C1 segment of cervical spinal cord (tissue), 14 donors: ENCODE measurements at regions not wholly inside any gene's neighbourhood (a gene's known extent, or its start where the extent isn't known, plus 50 kb on each side); places are given as distances from the start of the nearest gene placed in this dataset.

Source experiments
- DNase-seq, 14 donors: peaks; one replicate each; lab custom pipeline; 2025; lab: John Stamatoyannopoulos, UW

- DNase-seq, result no peak
Observed at GRCh38 chr4:4961936-4962335, 57.3 kb downstream of the CYTL1 start.

- DNase-seq, result no peak
Observed at GRCh38 chr4:4962928-4963327, 56.3 kb downstream of the CYTL1 start.
